ENCODE measurements at regions not wholly inside any gene's neighbourhood (a gene's known extent, or its start where the extent isn't known, plus 50 kb on each side); places are given as distances from the start of the nearest gene placed in this dataset.
"Not testable (repeated sequence)": the region's sequence is repeated elsewhere in the genome, so short reads cannot be mapped to it uniquely, and the experiment has no call there.

DNA sequence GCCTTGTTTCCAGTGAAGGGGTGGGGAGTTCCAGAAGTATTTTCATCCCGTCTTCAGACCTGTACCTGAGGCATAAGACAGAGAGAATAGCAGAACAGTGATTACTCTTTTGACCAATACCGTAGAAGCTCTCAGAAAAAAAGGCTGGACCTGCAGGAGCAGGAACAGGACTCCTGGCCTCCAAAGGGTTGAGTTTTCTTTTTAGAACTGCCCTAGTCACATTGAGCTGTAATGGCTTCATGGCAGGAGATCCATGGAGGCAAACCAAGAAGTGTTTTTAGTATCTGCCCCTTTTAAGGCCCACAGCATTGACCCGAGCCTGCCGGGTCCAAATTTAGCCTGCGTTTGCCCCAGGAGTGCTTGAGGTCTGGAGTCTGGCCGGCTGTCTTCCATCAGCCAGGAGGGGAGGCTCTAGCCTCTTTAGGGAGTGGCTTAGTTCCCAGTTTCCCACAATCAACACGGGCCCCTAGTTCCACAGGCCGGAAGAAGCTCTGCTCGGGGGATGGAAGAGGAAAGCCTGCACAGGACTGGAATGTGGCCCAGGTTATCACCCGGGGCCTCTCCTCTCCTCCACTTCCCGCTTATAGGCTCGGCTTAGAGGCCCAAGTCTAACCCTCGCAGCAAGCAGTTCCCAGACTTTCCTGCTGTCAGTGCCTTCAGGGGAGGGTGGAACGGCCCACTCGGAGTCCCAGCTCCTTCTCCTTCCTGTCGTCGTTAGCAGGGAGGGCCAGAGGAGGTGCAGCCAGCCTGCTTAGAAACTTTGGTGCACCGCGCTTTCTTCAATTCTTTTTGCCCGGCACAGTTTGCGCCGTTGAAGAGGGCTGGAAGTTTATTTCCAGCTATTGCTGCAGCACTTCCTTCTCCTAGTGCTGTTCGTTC, 80.7 kb downstream of the C9orf152 start:
- no peak for DNase-seq

DNA sequence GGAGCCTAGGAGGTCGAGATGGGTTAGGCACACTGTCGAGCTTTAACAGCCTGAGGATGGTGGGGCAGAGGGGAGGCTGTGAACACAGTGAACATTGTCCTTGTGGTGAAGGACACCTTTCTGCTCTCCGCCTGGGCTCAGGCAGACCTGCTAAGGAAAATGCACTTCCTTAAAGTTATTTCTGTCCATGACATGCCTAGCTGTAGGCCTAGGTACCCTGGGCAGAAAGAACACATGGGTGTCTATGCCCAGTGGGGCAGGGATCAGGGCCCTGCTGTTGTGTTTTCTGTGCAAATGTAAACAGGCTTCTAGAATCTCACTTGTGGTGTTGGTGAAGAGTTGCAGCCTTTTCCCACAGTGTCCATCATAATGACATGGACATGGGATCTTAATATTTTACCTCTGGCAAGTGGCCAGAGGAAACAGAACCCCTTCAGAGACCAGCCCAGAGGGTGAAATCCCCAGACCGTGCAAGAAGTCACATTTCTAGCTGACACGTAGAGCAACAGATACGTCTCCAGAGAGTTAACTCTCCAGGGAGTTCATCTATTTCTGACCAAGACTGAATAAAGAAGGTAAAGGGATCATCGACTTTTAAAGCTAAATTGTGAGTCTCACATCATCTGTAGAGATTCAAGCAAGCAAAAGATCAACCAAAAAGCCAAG, 79.2 kb downstream of the C9orf152 start:
- DNase-seq, result no peak

DNA sequence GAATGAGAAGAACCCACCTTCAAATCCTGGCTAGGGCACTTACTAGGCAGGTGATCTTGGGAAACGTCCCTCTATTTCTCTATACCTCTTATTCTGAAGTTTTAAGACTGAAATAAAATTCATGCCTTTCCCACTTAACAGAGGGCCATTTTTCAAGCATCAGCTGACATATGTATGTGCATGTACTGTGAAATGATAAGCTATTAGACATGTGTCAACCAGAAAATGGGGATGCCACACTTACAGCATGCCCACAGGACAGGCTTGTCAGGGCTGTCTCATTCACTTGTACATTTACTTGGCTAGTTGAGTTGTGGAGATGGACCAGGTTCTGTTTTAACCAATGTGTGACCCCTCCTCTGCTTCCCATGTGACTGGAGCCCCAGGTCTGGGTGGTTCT, 78.5 kb downstream of the C9orf152 start:
- DNase-seq, result no peak

DNA sequence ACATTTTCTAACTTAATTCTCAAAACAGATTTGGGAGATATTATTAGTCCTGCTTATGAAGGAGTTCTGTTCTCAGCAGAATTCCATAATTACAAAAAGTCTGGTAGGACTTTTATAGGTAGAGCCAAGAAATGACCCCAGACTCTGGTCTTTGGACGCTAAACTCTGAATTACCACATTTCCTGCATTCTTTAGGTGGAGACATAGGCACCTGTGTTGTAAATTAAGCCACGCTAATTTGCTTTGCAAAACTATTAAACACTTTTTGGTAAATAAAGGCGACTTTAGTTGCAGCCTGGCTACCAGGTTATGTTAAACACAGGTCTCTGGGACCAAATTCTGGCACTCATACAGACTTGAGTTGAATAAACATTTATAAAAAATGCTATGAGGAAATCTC, 77.7 kb downstream of the C9orf152 start:
- no peak for DNase-seq

DNA sequence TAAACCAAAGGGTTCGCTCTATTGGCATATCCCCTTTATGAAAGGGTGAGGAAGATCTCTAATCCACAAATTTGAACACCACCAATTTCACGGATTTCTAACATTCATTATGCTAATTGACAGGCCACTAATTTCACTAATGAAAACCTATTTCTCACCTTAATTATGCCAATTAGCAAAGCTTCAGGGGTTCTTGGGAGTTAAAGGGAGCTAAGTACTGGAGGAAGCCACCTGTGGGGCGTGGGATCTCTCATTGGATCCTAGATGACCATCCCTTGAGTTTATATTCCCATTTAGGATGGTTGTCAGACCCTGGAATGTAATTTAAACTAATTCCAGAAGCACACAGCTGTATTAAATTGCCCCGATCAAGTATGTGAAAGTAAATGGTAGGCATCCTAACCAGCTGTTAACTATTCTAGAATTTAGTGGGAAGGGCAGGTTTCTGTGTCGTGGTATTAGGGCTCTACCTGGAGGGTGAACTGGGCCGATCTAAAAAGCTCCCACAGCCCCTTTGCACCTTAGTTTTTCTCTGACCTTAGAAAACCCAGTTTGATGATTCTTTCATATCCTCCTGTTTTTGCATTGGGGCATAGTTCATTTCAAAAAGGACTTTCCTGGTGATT, 77.1 kb downstream of the C9orf152 start:
- no peak for DNase-seq

DNA sequence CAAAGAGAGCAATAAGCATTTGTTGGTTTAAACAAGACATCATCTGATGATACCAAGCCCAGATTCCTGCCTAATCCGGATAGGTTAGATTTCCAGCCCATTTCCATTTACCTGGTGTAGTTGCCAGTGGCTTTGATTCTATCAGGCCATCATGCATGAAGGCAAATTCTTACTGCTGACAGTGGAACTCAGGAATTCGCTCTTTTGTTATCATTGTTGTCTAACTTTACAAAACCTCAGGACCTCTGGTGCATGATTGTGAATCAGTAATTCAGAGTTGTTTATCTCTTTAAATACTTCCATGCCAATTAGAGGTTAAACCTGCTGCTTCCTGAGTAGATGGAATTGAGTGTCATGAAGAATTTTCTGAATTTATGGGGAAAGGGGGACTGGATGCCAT, 76.5 kb downstream of the C9orf152 start:
- DNase-seq, result no peak

DNA sequence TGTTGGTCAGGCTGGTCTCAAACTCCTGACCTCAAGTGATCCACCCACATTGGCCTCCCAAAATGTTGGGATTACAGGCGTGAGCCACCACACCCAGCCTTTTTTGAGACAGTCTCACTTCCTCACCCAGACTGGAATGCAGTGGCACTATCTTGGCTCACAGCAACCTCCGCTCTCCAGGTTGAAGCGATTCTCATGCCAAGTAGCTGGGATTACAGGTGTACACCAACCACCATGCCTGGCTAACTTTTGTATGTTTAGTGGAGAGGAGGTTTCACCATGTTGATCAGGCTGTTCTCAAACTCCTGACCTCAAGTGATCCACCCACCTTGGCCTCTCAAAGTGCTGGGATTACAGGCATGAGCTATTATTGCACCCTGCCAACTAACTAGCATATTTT, 75.4 kb downstream of the C9orf152 start:
- DNase-seq, result not testable (repeated sequence)

DNA sequence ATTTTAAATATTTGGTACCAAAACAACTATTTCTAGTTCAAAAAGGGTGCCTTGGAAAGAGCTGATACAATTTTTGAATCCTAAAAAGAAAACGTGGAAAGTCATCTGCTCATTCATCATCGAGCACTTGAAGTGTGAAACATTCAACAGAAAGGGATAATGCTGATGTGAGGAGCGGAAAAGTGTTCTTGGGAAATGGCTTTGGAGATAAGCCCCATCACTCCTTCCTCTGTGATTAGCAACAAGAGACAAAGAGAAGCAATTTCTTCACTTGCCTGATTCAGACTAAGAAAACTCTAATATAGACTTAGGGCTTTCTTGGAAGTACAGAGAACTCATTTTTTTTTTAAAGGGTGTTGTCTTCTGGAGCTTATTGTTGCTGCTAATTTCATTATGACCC, 74.9 kb downstream of the C9orf152 start:
- no peak for DNase-seq

DNA sequence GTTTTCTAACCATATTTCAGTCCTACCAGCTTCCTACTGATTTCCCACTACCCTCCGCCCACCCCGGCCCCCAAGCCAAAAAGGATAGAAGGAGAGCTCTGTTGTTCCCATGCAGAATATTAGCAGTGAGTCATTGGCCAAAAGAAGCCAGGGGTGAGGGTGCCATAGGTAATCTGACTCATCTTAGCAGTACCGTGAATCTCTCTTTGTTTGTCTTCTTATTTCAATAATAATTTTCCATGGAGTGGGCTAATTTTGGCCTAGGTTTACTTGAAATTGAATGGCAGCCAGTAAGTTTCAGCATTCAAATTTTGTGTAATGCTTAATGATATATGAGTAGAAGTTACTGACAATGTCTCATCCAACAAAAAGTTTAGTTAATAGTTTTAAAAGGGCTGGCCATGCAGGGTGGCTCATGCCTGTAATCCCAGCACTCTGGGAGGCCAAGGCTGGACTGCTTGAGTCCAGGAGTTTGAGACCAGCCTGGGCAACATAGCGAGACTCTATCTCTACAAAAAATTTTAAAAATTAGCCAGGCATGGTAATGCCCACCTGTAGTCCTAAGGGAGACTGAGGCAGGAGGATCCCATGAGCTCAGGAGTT, 74.2 kb downstream of the C9orf152 start:
- DNase-seq, result no peak

DNA sequence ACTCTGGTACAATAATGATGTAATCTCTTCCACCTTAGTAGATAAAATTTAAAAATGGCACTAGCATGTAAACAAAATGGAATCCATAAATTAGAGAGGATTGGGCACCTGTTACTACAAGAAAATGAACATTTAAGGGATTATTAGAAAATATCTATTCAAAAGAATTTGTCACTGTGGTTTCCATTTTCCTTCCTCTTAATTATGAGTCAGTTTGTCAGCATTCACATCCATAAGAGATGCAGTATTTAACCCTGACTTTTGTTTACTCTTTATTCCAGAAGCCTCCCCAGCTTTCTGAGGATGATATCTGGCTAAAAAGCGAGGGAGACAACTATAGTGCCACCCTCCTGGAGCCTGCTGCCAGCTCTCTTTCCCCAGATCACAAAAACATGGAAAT, 72.1 kb downstream of the C9orf152 start:
- no peak for DNase-seq

DNA sequence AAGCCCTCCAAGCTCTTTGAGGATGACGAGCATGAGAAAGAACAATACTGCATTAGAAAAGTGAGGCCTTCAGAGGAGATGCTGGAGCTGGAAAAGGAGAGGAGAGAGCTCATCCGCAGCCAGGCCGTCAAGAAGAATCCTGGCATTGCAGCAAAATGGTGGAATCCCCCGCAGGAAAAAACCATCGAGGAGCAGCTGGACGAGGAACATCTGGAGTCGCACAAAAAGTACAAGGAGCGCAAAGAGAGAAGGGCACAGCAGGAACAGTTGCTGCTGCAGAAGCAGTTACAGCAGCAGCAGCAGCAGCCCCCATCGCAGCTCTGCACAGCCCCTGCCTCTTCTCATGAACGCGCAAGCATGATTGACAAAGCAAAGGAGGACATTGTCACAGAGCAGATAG, 71.2 kb downstream of the C9orf152 start:
- DNase-seq, result no peak

DNA sequence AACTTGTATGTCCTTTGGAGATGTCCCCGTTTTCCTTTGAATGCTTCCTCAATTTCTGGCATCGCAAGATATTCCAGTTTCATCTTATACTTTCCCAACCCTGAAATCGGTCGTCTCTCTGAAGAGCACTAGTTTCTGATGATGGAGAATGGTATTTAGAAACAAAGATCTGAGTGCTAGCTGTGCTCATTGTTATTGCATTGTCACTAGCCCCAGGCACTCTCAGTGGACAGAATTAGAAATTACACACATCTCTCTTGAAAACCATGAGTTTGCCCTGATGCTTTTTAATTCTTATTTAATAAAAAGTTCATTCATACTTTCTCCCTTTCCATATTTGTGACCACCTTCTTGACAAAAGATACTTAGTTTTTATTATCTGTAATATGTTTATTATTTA, 67.7 kb downstream of the C9orf152 start:
- no peak for DNase-seq

DNA sequence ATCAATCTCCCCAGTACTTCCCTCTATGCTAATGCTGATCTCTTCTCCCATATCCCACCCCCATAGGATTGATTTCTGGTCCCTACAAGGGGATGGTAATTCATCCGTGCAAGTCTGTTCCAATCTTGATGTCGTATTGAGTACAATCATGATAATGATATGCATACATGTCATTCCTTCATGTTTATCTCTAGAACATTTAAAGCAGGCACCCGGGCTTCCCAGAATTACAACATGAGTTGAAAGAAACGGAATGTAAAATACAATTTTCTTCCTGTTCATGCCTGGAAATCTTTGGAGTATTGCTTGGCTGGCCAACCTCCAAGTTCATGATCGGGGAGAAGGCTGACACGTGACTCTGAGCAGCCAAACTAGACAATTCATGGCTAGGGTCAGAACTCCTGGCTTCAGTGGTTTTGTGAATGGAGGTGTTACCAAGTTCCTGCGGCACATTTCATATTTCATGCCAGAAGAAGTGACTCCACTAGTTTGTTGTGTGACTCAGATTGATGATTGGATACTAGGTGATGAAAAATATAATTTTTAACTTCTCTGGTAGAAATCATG, 66.6 kb downstream of the C9orf152 start:
- no peak for DNase-seq

DNA sequence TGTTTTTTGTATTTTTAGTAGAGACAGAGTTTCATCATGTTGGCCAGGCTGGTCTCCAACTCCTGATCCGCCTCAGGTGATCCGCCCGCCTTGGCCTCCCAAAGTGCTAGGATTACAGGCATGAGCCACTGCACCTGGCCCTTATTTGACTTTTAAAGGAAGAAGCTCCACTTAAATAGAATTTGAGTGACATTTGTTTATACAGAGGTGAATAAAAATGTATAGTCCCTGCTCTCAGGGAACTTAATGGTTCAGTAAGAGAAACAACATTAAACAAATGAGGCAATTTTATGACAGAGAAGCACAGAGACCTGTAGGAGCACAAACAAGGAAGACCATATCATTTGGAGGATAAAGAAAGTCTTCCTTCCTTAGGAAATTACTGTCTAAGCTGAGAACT, 65.7 kb downstream of the C9orf152 start:
- DNase-seq, result no peak

DNA sequence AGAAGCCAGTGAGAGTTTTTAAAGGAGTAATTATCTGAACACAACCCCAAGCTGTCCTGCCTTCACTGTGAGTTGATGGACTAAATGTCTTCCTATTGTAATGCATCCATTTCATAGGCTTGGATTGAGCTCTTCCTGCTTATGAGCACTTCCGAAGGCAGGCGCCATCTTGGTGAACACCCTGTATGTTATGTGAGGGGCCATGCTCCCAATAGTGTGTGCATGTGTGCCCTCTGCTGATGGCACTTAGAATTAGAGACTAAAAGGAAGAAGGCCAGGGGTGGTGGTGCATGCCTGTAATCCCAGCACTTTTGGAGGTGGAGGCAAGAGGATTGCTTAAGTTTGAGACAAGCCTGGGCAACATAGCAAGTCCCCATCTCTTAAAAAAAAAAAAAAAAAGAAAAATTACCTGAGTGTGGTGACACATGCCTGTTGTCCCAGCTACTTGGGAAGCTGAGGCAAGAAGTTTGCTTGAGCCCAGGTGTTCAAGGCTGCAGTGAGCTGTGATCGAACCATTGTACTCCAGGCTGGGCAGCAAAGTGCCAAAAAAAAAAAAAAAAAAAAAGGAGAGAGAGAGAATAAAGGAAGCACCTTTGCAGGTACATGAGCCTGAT, 65.0 kb downstream of the C9orf152 start:
- DNase-seq, result no peak

DNA sequence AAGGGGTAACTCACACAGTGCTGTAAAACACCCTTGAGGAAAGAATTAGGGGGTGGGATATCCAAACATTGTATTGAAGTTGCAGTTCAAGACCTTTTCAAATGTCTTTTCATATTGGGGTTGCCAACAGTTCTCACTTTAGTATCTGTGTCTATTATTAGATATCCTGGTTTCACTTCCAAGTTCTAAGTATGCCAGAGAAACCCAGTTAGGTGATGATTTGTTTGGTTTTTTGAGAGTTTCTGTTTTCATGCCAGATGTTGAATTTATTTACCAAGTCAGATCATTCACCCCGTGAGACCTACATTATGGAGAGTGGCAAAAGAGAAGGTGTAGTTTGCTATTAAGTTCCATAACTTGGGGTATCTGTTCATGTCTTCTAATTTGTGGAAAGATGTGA, 64.5 kb downstream of the C9orf152 start:
- no peak for DNase-seq

DNA sequence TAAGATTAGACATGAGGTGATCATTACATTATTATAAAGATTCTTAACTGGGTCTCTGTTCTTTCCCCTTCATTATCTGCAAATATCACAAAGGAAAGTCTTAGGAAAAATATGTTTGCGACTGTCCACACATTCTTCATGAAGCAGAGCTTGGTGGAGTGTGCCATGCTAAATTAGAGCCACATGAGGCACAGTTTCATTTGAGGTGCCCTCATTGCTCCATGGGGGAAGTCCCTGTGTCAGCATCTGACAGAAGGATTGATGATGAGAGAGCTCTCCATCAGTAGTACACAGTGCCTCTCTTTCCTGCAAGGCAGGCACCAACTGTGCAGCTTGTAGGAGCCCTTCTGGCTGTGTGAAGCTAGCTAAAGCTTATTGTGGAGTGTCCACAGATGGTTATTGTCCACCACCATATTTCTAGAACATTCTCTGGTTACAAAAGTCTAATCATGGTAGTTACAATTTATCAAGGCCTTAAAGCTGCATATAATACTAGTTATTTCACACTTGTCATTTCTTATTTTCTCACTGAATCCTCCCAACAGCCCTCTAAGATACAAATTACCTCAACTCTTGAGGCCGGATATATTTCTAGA, 63.9 kb downstream of the C9orf152 start:
- DNase-seq, result no peak

DNA sequence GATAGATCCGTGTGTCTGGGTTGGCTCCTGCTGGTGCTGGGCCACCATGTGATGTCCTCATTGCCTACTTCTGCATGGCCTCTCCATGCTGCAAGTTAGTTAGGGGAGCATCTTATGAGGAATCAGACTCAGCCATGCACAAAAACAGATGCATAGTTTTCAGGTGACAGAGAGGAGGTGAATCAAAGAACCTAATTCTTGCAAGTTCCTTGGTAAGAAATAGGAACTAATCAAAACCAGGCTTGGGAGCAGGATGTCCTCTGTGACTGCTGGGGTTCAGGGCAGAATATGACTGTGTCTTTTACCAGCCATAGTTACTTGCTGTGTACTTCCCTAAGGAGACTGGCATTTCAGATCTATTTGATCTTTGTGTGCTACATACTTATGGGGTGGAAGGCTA, 61.6 kb downstream of the C9orf152 start:
- no peak for DNase-seq

DNA sequence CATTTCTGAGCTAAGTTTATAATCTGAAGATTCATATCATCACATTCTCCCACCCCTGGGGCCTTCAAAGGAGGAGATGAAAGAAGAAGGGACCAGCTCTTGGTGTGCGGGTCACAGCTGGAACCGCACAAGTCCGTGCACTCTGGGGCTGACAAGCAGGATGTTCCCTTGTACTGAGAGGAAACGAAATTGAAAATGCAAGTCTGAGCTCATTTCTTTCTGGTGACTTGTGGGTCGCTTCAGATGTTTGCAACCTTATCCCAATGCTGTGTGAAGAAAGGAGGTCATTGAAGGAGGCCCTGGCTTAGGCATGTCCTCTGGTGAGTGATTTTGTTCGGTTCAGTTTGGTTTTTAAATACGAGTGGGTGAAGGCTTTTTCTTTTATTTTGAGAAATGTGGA, 59.6 kb downstream of the C9orf152 start:
- no peak for DNase-seq

DNA sequence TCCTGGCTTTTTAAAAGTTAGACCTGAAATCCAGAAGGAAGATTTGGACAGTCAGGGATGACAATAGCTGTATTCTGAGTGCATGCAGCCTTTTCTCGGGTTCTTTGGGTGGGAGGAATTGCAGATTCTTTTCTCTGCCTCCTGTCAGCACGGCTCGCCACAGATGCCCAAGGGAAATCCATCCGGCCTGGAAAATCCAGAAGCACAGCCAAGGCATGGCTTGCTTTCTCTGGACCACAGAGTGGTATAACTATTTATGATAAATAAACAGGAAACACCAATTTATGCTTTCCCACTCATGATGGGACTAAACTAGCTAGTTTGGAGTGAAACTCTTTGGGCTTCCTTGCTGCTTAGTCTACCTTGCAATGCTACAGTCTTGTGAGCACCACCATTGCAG, 59.1 kb downstream of the C9orf152 start:
- no peak for DNase-seq
